ENCODE measurements at regions not wholly inside any gene's neighbourhood (a gene's known extent, or its start where the extent isn't known, plus 50 kb on each side); places are given as distances from the start of the nearest gene placed in this dataset.

GRCh38 chr7:81005254-81005653 is 86.4 kb upstream of the SEMA3C start:
- no peak for TF ChIP-seq PLSCR1 (CRISPR knock-in tag; IDR thresholded peaks at IDR 0.05; ENCODE audit: borderline replicate concordance)
- no peak for TF ChIP-seq PHF8 (CRISPR knock-in tag; IDR thresholded peaks at IDR 0.05)
- TF ChIP-seq GABPA (IDR thresholded peaks at IDR 0.05; ENCODE audit: low read depth, low read length): no peak
- no peak for TF ChIP-seq GABPA (CRISPR knock-in tag; IDR thresholded peaks at IDR 0.05; ENCODE audit: low read depth)
- TF ChIP-seq CTCF (CRISPR knock-in tag; IDR thresholded peaks at IDR 0.05): no peak
- TF ChIP-seq POLR2AphosphoS5 (IDR thresholded peaks at IDR 0.05; ENCODE audit: low read depth, low read length): no peak

Measured in HepG2 (cell line).